H1 (cell line): ENCODE measurements at regions not wholly inside any gene's neighbourhood (a gene's known extent, or its start where the extent isn't known, plus 50 kb on each side); places are given as distances from the start of the nearest gene placed in this dataset.

ENCODE experiments used
- CEBPB ChIP-seq: IDR thresholded peaks from 2 replicates; pipeline ENCODE4 v1.6.1; 2012; ENCODE audit warnings: low read depth, low read length
- CHD1 ChIP-seq: IDR thresholded peaks from 2 replicates; pipeline ENCODE4 v1.6.1; 2012; ENCODE audit warnings: low read depth, low read length, improper control_type of control experiment
- JUND ChIP-seq: IDR thresholded peaks from 2 replicates; pipeline ENCODE4 v1.6.1; 2011; ENCODE audit warnings: mild to moderate bottlenecking, improper control_type of control experiment, low read length
- KDM1A ChIP-seq: fragments of 200-600, 300-600 bp; sonication (generic); IDR thresholded peaks from 2 replicates; pipeline ENCODE4 v1.7.1; 2016; ENCODE audit warnings: mild to moderate bottlenecking, low read length, borderline replicate concordance
- NRF1 ChIP-seq: IDR thresholded peaks from 2 replicates; pipeline ENCODE4 v1.6.1; 2011; ENCODE audit warnings: mild to moderate bottlenecking, low read depth, low read length, improper control_type of control experiment
- POU5F1 ChIP-seq: IDR thresholded peaks from 2 replicates; pipeline ENCODE4 v1.6.1; 2011; ENCODE audit warnings: low read depth, mild to moderate bottlenecking, low read length, moderate library complexity
- SUZ12 ChIP-seq: fragments of 200-600 bp; sonication (generic); IDR thresholded peaks from 2 replicates; pipeline ENCODE4 v1.6.1; 2012; ENCODE audit warnings: mild to moderate bottlenecking, inconsistent platforms, low read length, moderate library complexity, mixed read lengths
- TCF12 ChIP-seq: IDR thresholded peaks from 2 replicates; pipeline ENCODE4 v1.6.1; 2011; ENCODE audit warnings: low read depth, mild to moderate bottlenecking, low read length
- TF ChIP-seq, protein P1 (sequence below): fragments of 300-600 bp; sonication (generic); IDR thresholded peaks from 2 replicates; pipeline ENCODE4 v1.7.1; 2012; ENCODE audit warnings: low read length, moderate library complexity, mild to moderate bottlenecking, inconsistent platforms; ENCODE audit not compliant: insufficient replicate concordance
- TF ChIP-seq, protein P2 (sequence below), 3 experiments: IDR thresholded peaks; 1 replicate in 2 of 3; 2 replicates in 1 of 3; pipeline versions ENCODE4 v1.5.1 to v1.6.1; 2011; ENCODE audit warnings: low read length in 3 of 3, mild to moderate bottlenecking in 3 of 3, inconsistent platforms in 2 of 3, low read depth in 1 of 3, moderate library complexity in 1 of 3; ENCODE audit not compliant: insufficient read depth in 1 of 3; ENCODE audit errors: control extremely low read depth in 1 of 3

- TF ChIP-seq, protein P1, sequence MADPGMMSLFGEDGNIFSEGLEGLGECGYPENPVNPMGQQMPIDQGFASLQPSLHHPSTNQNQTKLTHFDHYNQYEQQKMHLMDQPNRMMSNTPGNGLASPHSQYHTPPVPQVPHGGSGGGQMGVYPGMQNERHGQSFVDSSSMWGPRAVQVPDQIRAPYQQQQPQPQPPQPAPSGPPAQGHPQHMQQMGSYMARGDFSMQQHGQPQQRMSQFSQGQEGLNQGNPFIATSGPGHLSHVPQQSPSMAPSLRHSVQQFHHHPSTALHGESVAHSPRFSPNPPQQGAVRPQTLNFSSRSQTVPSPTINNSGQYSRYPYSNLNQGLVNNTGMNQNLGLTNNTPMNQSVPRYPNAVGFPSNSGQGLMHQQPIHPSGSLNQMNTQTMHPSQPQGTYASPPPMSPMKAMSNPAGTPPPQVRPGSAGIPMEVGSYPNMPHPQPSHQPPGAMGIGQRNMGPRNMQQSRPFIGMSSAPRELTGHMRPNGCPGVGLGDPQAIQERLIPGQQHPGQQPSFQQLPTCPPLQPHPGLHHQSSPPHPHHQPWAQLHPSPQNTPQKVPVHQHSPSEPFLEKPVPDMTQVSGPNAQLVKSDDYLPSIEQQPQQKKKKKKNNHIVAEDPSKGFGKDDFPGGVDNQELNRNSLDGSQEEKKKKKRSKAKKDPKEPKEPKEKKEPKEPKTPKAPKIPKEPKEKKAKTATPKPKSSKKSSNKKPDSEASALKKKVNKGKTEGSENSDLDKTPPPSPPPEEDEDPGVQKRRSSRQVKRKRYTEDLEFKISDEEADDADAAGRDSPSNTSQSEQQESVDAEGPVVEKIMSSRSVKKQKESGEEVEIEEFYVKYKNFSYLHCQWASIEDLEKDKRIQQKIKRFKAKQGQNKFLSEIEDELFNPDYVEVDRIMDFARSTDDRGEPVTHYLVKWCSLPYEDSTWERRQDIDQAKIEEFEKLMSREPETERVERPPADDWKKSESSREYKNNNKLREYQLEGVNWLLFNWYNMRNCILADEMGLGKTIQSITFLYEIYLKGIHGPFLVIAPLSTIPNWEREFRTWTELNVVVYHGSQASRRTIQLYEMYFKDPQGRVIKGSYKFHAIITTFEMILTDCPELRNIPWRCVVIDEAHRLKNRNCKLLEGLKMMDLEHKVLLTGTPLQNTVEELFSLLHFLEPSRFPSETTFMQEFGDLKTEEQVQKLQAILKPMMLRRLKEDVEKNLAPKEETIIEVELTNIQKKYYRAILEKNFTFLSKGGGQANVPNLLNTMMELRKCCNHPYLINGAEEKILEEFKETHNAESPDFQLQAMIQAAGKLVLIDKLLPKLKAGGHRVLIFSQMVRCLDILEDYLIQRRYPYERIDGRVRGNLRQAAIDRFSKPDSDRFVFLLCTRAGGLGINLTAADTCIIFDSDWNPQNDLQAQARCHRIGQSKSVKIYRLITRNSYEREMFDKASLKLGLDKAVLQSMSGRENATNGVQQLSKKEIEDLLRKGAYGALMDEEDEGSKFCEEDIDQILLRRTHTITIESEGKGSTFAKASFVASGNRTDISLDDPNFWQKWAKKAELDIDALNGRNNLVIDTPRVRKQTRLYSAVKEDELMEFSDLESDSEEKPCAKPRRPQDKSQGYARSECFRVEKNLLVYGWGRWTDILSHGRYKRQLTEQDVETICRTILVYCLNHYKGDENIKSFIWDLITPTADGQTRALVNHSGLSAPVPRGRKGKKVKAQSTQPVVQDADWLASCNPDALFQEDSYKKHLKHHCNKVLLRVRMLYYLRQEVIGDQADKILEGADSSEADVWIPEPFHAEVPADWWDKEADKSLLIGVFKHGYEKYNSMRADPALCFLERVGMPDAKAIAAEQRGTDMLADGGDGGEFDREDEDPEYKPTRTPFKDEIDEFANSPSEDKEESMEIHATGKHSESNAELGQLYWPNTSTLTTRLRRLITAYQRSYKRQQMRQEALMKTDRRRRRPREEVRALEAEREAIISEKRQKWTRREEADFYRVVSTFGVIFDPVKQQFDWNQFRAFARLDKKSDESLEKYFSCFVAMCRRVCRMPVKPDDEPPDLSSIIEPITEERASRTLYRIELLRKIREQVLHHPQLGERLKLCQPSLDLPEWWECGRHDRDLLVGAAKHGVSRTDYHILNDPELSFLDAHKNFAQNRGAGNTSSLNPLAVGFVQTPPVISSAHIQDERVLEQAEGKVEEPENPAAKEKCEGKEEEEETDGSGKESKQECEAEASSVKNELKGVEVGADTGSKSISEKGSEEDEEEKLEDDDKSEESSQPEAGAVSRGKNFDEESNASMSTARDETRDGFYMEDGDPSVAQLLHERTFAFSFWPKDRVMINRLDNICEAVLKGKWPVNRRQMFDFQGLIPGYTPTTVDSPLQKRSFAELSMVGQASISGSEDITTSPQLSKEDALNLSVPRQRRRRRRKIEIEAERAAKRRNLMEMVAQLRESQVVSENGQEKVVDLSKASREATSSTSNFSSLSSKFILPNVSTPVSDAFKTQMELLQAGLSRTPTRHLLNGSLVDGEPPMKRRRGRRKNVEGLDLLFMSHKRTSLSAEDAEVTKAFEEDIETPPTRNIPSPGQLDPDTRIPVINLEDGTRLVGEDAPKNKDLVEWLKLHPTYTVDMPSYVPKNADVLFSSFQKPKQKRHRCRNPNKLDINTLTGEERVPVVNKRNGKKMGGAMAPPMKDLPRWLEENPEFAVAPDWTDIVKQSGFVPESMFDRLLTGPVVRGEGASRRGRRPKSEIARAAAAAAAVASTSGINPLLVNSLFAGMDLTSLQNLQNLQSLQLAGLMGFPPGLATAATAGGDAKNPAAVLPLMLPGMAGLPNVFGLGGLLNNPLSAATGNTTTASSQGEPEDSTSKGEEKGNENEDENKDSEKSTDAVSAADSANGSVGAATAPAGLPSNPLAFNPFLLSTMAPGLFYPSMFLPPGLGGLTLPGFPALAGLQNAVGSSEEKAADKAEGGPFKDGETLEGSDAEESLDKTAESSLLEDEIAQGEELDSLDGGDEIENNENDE: no peak
- no peak for TF ChIP-seq CEBPB
- TF ChIP-seq SUZ12: no peak
- TF ChIP-seq, protein P2, sequence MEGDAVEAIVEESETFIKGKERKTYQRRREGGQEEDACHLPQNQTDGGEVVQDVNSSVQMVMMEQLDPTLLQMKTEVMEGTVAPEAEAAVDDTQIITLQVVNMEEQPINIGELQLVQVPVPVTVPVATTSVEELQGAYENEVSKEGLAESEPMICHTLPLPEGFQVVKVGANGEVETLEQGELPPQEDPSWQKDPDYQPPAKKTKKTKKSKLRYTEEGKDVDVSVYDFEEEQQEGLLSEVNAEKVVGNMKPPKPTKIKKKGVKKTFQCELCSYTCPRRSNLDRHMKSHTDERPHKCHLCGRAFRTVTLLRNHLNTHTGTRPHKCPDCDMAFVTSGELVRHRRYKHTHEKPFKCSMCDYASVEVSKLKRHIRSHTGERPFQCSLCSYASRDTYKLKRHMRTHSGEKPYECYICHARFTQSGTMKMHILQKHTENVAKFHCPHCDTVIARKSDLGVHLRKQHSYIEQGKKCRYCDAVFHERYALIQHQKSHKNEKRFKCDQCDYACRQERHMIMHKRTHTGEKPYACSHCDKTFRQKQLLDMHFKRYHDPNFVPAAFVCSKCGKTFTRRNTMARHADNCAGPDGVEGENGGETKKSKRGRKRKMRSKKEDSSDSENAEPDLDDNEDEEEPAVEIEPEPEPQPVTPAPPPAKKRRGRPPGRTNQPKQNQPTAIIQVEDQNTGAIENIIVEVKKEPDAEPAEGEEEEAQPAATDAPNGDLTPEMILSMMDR (IDR thresholded peaks at IDR 0.05; ENCODE audit: control extremely low read depth in 1 of 3, insufficient read depth in 1 of 3, low read depth in 1 of 3, low read length in 3 of 3): no peak
- TF ChIP-seq POU5F1: no peak
- TF ChIP-seq KDM1A: no peak
- TF ChIP-seq JUND: no peak
- no peak for TF ChIP-seq CHD1
- no peak for TF ChIP-seq NRF1
- no peak for TF ChIP-seq TCF12
Observed at GRCh38 chr3:163347944-163348343, 1730.4 kb downstream of the SI start (continued).
